ENCODE measurements at regions not wholly inside any gene's neighbourhood (a gene's known extent, or its start where the extent isn't known, plus 50 kb on each side); places are given as distances from the start of the nearest gene placed in this dataset.

- DNase-seq (ENCODE audit: extremely low read depth, low read depth): no peak
- no peak for TF ChIP-seq CTCF (IDR thresholded peaks at IDR 0.05; ENCODE audit: low read depth, low read length, missing control alignments)
- H3K4me3 ChIP-seq (replicated peaks; ENCODE audit: low read depth, low read length): no peak overlapping the region
Measured at GRCh38 chr9:7478646-7479045, 320.9 kb downstream of the DMAC1 start.

GRCh38 chr9:7467186-7467585 is 332.4 kb downstream of the DMAC1 start:
- TF ChIP-seq CTCF (IDR thresholded peaks at IDR 0.05; ENCODE audit: low read depth, low read length, missing control alignments): no peak
- no peak overlapping the region for H3K4me3 ChIP-seq (replicated peaks; ENCODE audit: low read depth, low read length)
- peak; percentile 11 for DNase-seq (ENCODE audit: extremely low read depth, low read depth)

- DNase-seq (ENCODE audit: extremely low read depth, low read depth): no peak
- no peak overlapping the region for H3K4me3 ChIP-seq (replicated peaks; ENCODE audit: low read depth, low read length)
- TF ChIP-seq CTCF (IDR thresholded peaks at IDR 0.05; ENCODE audit: low read depth, low read length, missing control alignments): no peak
Measured at GRCh38 chr9:7461791-7462190, 337.8 kb downstream of the DMAC1 start.

- DNase-seq (ENCODE audit: extremely low read depth, low read depth): no peak
- no peak for TF ChIP-seq CTCF (IDR thresholded peaks at IDR 0.05; ENCODE audit: low read depth, low read length, missing control alignments)
- no peak overlapping the region for H3K4me3 ChIP-seq (replicated peaks; ENCODE audit: low read depth, low read length)
Measured at GRCh38 chr9:7456793-7457530, 342.6 kb downstream of the DMAC1 start.

- TF ChIP-seq CTCF (IDR thresholded peaks at IDR 0.05; ENCODE audit: low read depth, low read length, missing control alignments): no peak
- no peak for DNase-seq (ENCODE audit: extremely low read depth, low read depth)
- H3K4me3 ChIP-seq (replicated peaks; ENCODE audit: low read depth, low read length): no peak overlapping the region
Measured at GRCh38 chr9:7456377-7456776, 343.2 kb downstream of the DMAC1 start.

GRCh38 chr9:7454624-7455023 is 345.0 kb downstream of the DMAC1 start:
- no peak for TF ChIP-seq CTCF (IDR thresholded peaks at IDR 0.05; ENCODE audit: low read depth, low read length, missing control alignments)
- no peak overlapping the region for H3K4me3 ChIP-seq (replicated peaks; ENCODE audit: low read depth, low read length)
- DNase-seq (ENCODE audit: extremely low read depth, low read depth): no peak

GRCh38 chr9:7452378-7452777 is 347.2 kb downstream of the DMAC1 start:
- no peak overlapping the region for H3K4me3 ChIP-seq (replicated peaks; ENCODE audit: low read depth, low read length)
- peak; percentile 25 for DNase-seq (ENCODE audit: extremely low read depth, low read depth)
- no peak for TF ChIP-seq CTCF (IDR thresholded peaks at IDR 0.05; ENCODE audit: low read depth, low read length, missing control alignments)

All from HFF-Myc (cell line).